Thyroid gland (tissue), 4 donors: ENCODE measurements at regions not wholly inside any gene's neighbourhood (a gene's known extent, or its start where the extent isn't known, plus 50 kb on each side); places are given as distances from the start of the nearest gene placed in this dataset.

Experiments
- DNase-seq, 2 donors: peaks; one replicate each; pipeline ENCODE4 v3.0.0-alpha.2; 2019
- H3K27ac ChIP-seq, 3 donors: fragments of 200-600 bp; sonication (generic); 1 replicate in 2 of 3; 2 replicates in 1 of 3; pipeline ENCODE4 v1.5.1; 2016 to 2019; ENCODE audit warnings: mild to moderate bottlenecking in 1 of 3, moderate library complexity in 1 of 3
- H3K27me3 ChIP-seq: fragments of 200-600 bp; sonication (generic); one replicate; pipeline ENCODE4 v1.5.1; 2019
- H3K36me3 ChIP-seq, 2 donors: fragments of 200-600 bp; sonication (generic); one replicate each; pipeline ENCODE4 v1.5.1; 2016 to 2019
- H3K4me1 ChIP-seq, 2 donors: fragments of 200-600 bp; sonication (generic); one replicate each; pipeline ENCODE4 v1.5.1; 2017 to 2019
- H3K4me3 ChIP-seq, 3 donors: fragments of 200-600 bp; sonication (generic); replicated peaks in 1 of 3; 1 replicate in 2 of 3; 2 replicates in 1 of 3; pipeline ENCODE4 v1.5.1; 2016; ENCODE audit warnings: mild to moderate bottlenecking in 1 of 3
- H3K9me3 ChIP-seq: fragments of 200-600 bp; sonication (generic); one replicate; pipeline ENCODE4 v1.5.1; 2017
- POLR2A ChIP-seq, 2 donors: fragments of 450-650 bp; IDR thresholded peaks; one replicate each; pipeline ENCODE4 v1.6.1; 2017; ENCODE audit warnings: antibody characterized with exemption in 2 of 2, mild to moderate bottlenecking in 2 of 2, moderate library complexity in 1 of 2
- WGBS, 2 donors: methylation state at CpG; one replicate each; pipeline ENCODE4 v1.1.5; 2017; 5-methylcytosine and 5-hydroxymethylcytosine counted together
- intact Hi-C: fragments of 100-400 bp; cut with DNase I; formaldehyde crosslinking; loops from one replicate; pipeline ENCODE4 v1.15.1; 2023
- TF ChIP-seq, protein P1 (sequence below), 6 experiments: fragments of 200-600 bp in 3 of 6; fragments of 450-650 bp in 3 of 6; sonication (generic) in 3 of 6; IDR thresholded peaks; one replicate each; pipeline ENCODE4 v1.5.1; 2016 to 2019; ENCODE audit warnings: antibody characterized with exemption in 6 of 6, mild to moderate bottlenecking in 2 of 6, inconsistent platforms in 1 of 6, moderate library complexity in 1 of 6

DNA sequence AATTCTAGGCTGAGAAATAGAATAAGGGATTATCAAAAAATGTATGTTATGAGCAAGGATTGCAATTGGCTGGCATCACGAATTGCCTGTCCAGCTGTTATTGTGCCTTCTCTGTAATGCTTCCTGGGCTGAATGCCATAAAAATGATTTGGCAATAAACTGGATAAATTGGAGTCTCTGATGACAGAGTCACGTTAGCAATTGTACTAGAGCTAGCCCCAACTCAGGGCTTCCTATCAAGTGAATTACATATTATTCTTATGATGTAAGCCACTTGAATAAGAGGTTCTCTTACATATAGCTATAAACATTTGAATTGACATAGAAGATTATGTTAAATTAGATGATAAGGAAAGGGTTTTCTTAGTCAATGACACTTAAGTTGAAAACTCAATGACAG is 607.5 kb upstream of the REG3G start:
- no peak overlapping the region for H3K27ac ChIP-seq
- intact Hi-C loops, result no loop called here

DNA sequence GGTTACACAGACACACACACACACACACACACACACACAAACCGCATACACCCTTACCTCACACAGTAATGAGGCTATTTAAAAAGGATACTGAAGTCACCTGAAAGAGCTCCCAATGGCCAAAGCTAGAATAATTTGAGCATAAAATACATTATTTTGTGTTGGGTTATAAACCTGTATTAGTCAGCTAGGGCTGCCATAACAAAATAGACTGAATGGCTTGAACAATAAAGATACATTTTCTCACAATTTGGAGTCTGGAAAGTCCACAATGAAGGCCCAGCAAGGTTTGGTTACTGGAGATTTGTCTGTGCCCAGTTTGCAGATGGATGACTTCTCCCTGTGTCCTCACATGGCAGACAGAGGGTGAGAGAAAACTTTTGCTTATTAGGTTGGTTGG is 605.4 kb upstream of the REG3G start:
- Histone ChIP-seq H3K36me3 (no peaks in the 10 kb centered on the region), H3K4me1 (no peaks in the 10 kb centered on the region), H3K27me3 (no peaks in the 10 kb centered on the region), H3K9me3 (no peaks in the 10 kb centered on the region), H3K4me3 (no peak overlapping the region), H3K27ac (no peak overlapping the region)
- intact Hi-C loops, result no loop called here
- WGBS, 2 donors, result 88 to 97% methylated on average over 1 of the region's 1 CpG
- no peak for TF ChIP-seq POLR2A (IDR thresholded peaks at IDR 0.05)
- TF ChIP-seq, protein P1, sequence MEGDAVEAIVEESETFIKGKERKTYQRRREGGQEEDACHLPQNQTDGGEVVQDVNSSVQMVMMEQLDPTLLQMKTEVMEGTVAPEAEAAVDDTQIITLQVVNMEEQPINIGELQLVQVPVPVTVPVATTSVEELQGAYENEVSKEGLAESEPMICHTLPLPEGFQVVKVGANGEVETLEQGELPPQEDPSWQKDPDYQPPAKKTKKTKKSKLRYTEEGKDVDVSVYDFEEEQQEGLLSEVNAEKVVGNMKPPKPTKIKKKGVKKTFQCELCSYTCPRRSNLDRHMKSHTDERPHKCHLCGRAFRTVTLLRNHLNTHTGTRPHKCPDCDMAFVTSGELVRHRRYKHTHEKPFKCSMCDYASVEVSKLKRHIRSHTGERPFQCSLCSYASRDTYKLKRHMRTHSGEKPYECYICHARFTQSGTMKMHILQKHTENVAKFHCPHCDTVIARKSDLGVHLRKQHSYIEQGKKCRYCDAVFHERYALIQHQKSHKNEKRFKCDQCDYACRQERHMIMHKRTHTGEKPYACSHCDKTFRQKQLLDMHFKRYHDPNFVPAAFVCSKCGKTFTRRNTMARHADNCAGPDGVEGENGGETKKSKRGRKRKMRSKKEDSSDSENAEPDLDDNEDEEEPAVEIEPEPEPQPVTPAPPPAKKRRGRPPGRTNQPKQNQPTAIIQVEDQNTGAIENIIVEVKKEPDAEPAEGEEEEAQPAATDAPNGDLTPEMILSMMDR (IDR thresholded peaks at IDR 0.05), result no peak
- no peak for DNase-seq

More for the DNA sequence above, 607.5 kb upstream of the REG3G start:
- no peaks in the 10 kb centered on the region for H3K4me1 ChIP-seq
- no peak overlapping the region for H3K4me3 ChIP-seq
- H3K9me3 ChIP-seq, result no peaks in the 10 kb centered on the region
- no peaks in the 10 kb centered on the region for H3K27me3 ChIP-seq
- 31 to 42% methylated on average over 2 of the region's 2 CpGs for WGBS, 2 donors
- H3K36me3 ChIP-seq, result no peaks in the 10 kb centered on the region
- DNase-seq, result no peak
- TF ChIP-seq POLR2A (IDR thresholded peaks at IDR 0.05), result no peak
- TF ChIP-seq, protein P1 (IDR thresholded peaks at IDR 0.05), result no peak

DNA sequence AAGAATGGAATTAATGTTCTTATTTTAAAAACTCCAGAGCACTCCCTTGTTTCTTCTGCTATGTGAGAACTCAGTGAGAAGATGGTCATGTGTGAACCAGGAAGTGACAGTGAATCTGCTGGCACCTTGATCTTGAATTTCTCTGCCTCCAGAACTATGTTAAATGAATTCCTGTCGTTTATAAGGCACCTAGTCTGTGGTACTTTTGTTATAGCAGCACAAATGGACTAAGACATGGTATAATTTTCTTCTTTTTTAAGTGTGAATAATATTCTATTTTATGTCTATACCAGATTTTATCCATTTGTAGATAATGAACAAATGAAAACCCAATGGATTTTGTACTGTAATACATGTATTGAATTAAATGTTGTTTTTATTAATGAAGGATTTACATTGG is 601.9 kb upstream of the REG3G start:
- Histone ChIP-seq H3K4me1 (no peaks in the 10 kb centered on the region), H3K4me3 (no peak overlapping the region), H3K9me3 (no peaks in the 10 kb centered on the region), H3K27ac (no peak overlapping the region), H3K36me3 (no peaks in the 10 kb centered on the region), H3K27me3 (no peaks in the 10 kb centered on the region)
- no peak for TF ChIP-seq POLR2A (IDR thresholded peaks at IDR 0.05)
- TF ChIP-seq, protein P1 (IDR thresholded peaks at IDR 0.05), result no peak
- intact Hi-C loops, result no loop called here
- no peak for DNase-seq
- 70 to 74% methylated on average over 1 of the region's 1 CpG for WGBS, 2 donors

DNA sequence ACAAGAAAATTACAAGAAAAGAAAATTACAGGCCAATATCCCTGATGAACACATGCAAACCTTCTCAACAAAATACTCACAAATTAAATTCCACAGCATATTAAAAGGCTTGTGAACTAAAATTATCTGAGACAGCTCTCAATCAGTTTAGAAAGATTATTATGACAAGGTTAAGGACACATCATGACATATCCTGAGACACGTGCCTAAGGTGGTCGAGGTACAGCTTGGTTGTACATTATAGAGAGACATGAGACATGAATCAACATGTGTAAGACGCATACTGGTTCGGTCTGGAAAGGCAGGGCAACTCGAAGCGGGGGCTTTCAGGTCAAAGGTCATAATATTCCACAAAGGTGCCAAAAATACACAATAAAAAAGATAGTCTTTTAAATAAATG is 598.3 kb upstream of the REG3G start:
- H3K36me3 ChIP-seq, result no peaks in the 10 kb centered on the region
- H3K27me3 ChIP-seq, result no peaks in the 10 kb centered on the region
- H3K27ac ChIP-seq, result no peak overlapping the region
- no peaks in the 10 kb centered on the region for H3K4me1 ChIP-seq
- no peak for DNase-seq
- 89 to 90% methylated on average over 6 of the region's 6 CpGs for WGBS, 2 donors
- no peak overlapping the region for H3K4me3 ChIP-seq
- no peaks in the 10 kb centered on the region for H3K9me3 ChIP-seq
- intact Hi-C loops, result no loop called here
- TF ChIP-seq POLR2A (IDR thresholded peaks at IDR 0.05), result no peak
- TF ChIP-seq, protein P1 (IDR thresholded peaks at IDR 0.05), result no peak

DNA sequence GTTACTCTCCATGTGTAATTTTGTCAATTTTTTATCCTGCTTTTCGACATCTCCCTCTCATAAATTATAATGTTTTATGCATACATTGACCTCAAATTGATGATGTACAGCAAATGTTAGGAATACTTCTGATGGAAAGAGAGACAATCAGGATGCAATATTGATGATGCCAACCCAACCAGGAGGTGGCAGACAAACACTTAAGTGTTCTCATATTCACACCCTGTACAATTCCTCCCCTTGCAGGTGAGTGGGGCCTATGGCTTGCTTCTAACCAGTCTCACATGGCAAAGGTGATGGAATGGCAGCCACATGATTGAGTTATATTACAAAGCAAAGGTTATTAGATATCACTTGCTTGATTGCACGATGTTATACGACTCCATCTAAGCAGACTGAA is 594.3 kb upstream of the REG3G start:
- H3K36me3 ChIP-seq, result no peaks in the 10 kb centered on the region
- no peak overlapping the region for H3K27ac ChIP-seq
- intact Hi-C loops, result no loop called here
- H3K4me1 ChIP-seq, result no peaks in the 10 kb centered on the region
- no peaks in the 10 kb centered on the region for H3K27me3 ChIP-seq
- 85 to 91% methylated on average over 3 of the region's 3 CpGs for WGBS, 2 donors
- TF ChIP-seq POLR2A (IDR thresholded peaks at IDR 0.05), result no peak
- TF ChIP-seq, protein P1 (IDR thresholded peaks at IDR 0.05), result no peak
- H3K9me3 ChIP-seq, result no peaks in the 10 kb centered on the region
- no peak overlapping the region for H3K4me3 ChIP-seq
- no peak for DNase-seq
